ENCODE measurements at regions not wholly inside any gene's neighbourhood (a gene's known extent, or its start where the extent isn't known, plus 50 kb on each side); places are given as distances from the start of the nearest gene placed in this dataset.

GRCh38 chr6:85078058-85078457, 313.7 kb upstream of the TBX18 start:
- no peak for TF ChIP-seq ZBTB7A (IDR thresholded peaks at IDR 0.05; ENCODE audit: low read depth)
- no peak for TF ChIP-seq TCF12 (IDR thresholded peaks at IDR 0.05; ENCODE audit: low read depth)

- no peak for TF ChIP-seq NFIC (IDR thresholded peaks at IDR 0.05)
- no peak for TF ChIP-seq RAD21 (IDR thresholded peaks at IDR 0.05; ENCODE audit: low read depth)
- no peak for TF ChIP-seq EP300 (IDR thresholded peaks at IDR 0.05; ENCODE audit: borderline replicate concordance)
- no peak for TF ChIP-seq TCF12 (IDR thresholded peaks at IDR 0.05; ENCODE audit: low read depth)
- TF ChIP-seq YY1 (IDR thresholded peaks at IDR 0.05; ENCODE audit: low read depth): no peak
- no peak for TF ChIP-seq CEBPB (IDR thresholded peaks at IDR 0.05)
- TF ChIP-seq, protein P1, sequence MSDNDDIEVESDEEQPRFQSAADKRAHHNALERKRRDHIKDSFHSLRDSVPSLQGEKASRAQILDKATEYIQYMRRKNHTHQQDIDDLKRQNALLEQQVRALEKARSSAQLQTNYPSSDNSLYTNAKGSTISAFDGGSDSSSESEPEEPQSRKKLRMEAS (IDR thresholded peaks at IDR 0.05): no peak
- TF ChIP-seq FOXM1 (IDR thresholded peaks at IDR 0.05; ENCODE audit: borderline replicate concordance, low read depth): no peak
- no peak for TF ChIP-seq EGR1 (IDR thresholded peaks at IDR 0.05)
- no peak for TF ChIP-seq TEAD4 (IDR thresholded peaks at IDR 0.05)
- no peak for TF ChIP-seq REST (IDR thresholded peaks at IDR 0.05; ENCODE audit: low read depth)
- TF ChIP-seq CREB1 (IDR thresholded peaks at IDR 0.05; ENCODE audit: low read depth): no peak
- TF ChIP-seq ZBTB7A (IDR thresholded peaks at IDR 0.05; ENCODE audit: low read depth): no peak
- TF ChIP-seq TAF1 (IDR thresholded peaks at IDR 0.05; ENCODE audit: low read depth): no peak
- TF ChIP-seq, protein P2, sequence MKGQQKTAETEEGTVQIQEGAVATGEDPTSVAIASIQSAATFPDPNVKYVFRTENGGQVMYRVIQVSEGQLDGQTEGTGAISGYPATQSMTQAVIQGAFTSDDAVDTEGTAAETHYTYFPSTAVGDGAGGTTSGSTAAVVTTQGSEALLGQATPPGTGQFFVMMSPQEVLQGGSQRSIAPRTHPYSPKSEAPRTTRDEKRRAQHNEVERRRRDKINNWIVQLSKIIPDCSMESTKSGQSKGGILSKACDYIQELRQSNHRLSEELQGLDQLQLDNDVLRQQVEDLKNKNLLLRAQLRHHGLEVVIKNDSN (IDR thresholded peaks at IDR 0.05): no peak
These were observed 312.7 kb upstream of the TBX18 start for GRCh38 chr6:85077098-85077497.

DNA sequence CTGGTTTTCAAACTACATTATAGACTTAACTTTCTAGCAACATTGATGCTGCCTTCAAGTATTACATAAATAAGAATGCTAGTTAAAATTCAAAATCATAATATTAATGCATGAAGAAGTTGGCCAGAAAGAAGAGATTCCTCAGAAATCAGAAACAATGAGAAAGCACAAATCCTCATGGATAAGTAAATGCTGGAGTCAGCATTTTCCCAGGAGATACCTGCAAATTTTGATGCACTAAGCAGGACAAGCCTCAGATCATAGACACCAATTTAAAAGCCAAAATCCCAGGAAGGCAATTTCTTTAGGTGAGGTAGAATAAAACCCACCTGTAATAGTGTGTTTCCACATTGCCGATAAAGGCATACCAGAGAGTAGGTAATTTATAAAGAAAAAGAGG, 305.2 kb upstream of the TBX18 start:
- TF ChIP-seq EGR1 (IDR thresholded peaks at IDR 0.05) (no peak), ZBTB7A (IDR thresholded peaks at IDR 0.05; ENCODE audit: low read depth) (no peak), YY1 (IDR thresholded peaks at IDR 0.05; ENCODE audit: low read depth) (no peak), CEBPB (IDR thresholded peaks at IDR 0.05) (no peak), TCF12 (IDR thresholded peaks at IDR 0.05; ENCODE audit: low read depth) (no peak), REST (IDR thresholded peaks at IDR 0.05; ENCODE audit: low read depth) (no peak), TEAD4 (IDR thresholded peaks at IDR 0.05) (no peak), NFIC (IDR thresholded peaks at IDR 0.05) (no peak), RAD21 (IDR thresholded peaks at IDR 0.05; ENCODE audit: low read depth) (no peak), EP300 (IDR thresholded peaks at IDR 0.05; ENCODE audit: borderline replicate concordance) (no peak), CREB1 (IDR thresholded peaks at IDR 0.05; ENCODE audit: low read depth) (no peak), FOXM1 (IDR thresholded peaks at IDR 0.05; ENCODE audit: borderline replicate concordance, low read depth) (no peak), TAF1 (IDR thresholded peaks at IDR 0.05; ENCODE audit: low read depth) (no peak)
- TF ChIP-seq, protein P2 (IDR thresholded peaks at IDR 0.05): no peak
- TF ChIP-seq, protein P1 (IDR thresholded peaks at IDR 0.05): no peak

DNA sequence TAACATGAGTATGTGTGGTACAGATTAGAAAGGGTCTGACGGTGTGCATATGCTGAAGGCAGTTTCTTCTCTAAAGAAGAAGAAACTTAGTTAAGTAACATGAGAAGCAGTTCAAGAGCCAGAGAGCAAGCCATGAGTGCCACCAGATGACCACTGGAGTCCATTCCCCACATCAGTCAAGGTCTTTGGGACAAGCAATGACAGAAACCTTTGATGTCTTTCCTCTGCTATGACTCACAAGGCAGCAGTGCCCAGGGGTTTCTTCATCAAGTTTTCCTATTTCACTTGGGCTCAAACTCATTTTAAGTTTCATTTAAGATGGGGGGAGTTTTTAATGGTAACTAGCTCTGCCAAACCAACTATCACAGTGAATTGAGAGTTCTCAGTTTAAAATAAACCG, 303.8 kb upstream of the TBX18 start:
- TF ChIP-seq EP300 (IDR thresholded peaks at IDR 0.05; ENCODE audit: borderline replicate concordance): no peak

DNA sequence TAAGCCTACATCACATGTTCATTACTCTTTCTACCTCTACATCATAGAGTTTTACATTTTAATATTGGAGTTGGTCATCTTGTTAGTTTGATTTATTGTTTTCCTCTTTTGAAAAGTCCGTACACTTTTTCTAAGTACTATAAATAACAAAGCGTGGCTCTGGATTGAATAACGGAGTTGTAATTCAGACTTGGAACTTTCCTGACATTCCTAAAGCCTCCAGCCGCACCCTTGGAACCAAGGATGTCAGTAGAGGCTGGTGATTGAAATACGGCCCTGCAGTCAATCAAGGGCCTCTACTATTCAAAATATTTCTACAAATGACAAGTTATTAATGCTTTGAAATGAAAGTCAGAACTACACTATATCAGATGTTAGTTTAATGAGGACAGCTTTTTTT, 301.9 kb upstream of the TBX18 start:
- TF ChIP-seq TCF12 (IDR thresholded peaks at IDR 0.05; ENCODE audit: low read depth) (no peak), RAD21 (IDR thresholded peaks at IDR 0.05; ENCODE audit: low read depth) (no peak), EP300 (IDR thresholded peaks at IDR 0.05; ENCODE audit: borderline replicate concordance) (no peak), EGR1 (IDR thresholded peaks at IDR 0.05) (no peak), CREB1 (IDR thresholded peaks at IDR 0.05; ENCODE audit: low read depth) (no peak), TAF1 (IDR thresholded peaks at IDR 0.05; ENCODE audit: low read depth) (no peak), REST (IDR thresholded peaks at IDR 0.05; ENCODE audit: low read depth) (no peak), FOXM1 (IDR thresholded peaks at IDR 0.05; ENCODE audit: borderline replicate concordance, low read depth) (no peak), YY1 (IDR thresholded peaks at IDR 0.05; ENCODE audit: low read depth) (no peak), TEAD4 (IDR thresholded peaks at IDR 0.05) (no peak), NFIC (IDR thresholded peaks at IDR 0.05) (no peak), CEBPB (IDR thresholded peaks at IDR 0.05) (no peak), ZBTB7A (IDR thresholded peaks at IDR 0.05; ENCODE audit: low read depth) (no peak)
- TF ChIP-seq, protein P2 (IDR thresholded peaks at IDR 0.05): no peak
- TF ChIP-seq, protein P1 (IDR thresholded peaks at IDR 0.05): no peak

Measured in Ishikawa (cell line).